ENCODE measurements at regions not wholly inside any gene's neighbourhood (a gene's known extent, or its start where the extent isn't known, plus 50 kb on each side); places are given as distances from the start of the nearest gene placed in this dataset.

- ChIA-PET RAD21 (ENCODE audit: low non-redundant PET in 1 of 2, low total read pairs in 2 of 2, uncharacterized antibody in 2 of 2, unreplicated experiment in 2 of 2) (no interaction called here), CTCF (no interaction called here), POLR2A (no interaction called here)
- Histone ChIP-seq H3K9ac (ENCODE audit: low read length) (no peak overlapping the region), H3K9me2 (ENCODE audit: insufficient read depth) (no peaks in the 10 kb centered on the region), H3K36me3 (ENCODE audit: control insufficient read depth in 1 of 2, insufficient read depth in 2 of 2, low read length in 2 of 2) (no peaks in the 10 kb centered on the region), H3K4me2 (ENCODE audit: low read length) (no peak overlapping the region), H2AFZ (ENCODE audit: low read depth, low read length, poor library complexity, severe bottlenecking) (no peak overlapping the region), H4K20me1 (ENCODE audit: insufficient read depth) (no peaks in the 10 kb centered on the region), H3K4me3 (replicated peaks in 1 of 2; ENCODE audit: low read depth in 1 of 2, low read length in 2 of 2) (no peak overlapping the region), H3K9me3 (ENCODE audit: control insufficient read depth in 1 of 2, insufficient read depth in 1 of 2, low read depth in 1 of 2, low read length in 2 of 2) (no peaks in the 10 kb centered on the region), H3K27me3 (ENCODE audit: insufficient read depth, low read length) (no peaks in the 10 kb centered on the region), H3K27ac (ENCODE audit: low read depth, low read length) (no peak overlapping the region), H3K79me2 (ENCODE audit: insufficient read depth, low read length) (no peaks in the 10 kb centered on the region), H3K4me1 (ENCODE audit: control insufficient read depth in 1 of 2, insufficient read depth in 2 of 2, low read length in 2 of 2) (no peaks in the 10 kb centered on the region)
- no TSS peak for BruUV-seq (replicated peaks)
- DNase-seq (ENCODE audit: low read depth, low spot score) (no peak), ATAC-seq (no peak)
- intact Hi-C loops (cut with micrococcal nuclease): no loop called here
- TF ChIP-seq FOSL1 (IDR thresholded peaks at IDR 0.05; ENCODE audit: low read depth): no peak
- TF ChIP-seq SIN3A (IDR thresholded peaks at IDR 0.05; ENCODE audit: low read depth): no peak
- TF ChIP-seq REST (IDR thresholded peaks at IDR 0.05; ENCODE audit: low read depth): no peak
- TF ChIP-seq JUND (IDR thresholded peaks at IDR 0.05): no peak
- TF ChIP-seq EZH2phosphoT487 (IDR thresholded peaks at IDR 0.05; ENCODE audit: borderline replicate concordance): no peak
- TF ChIP-seq MAX (IDR thresholded peaks at IDR 0.05): no peak
- TF ChIP-seq SRF (IDR thresholded peaks at IDR 0.05; ENCODE audit: low read depth): no peak
- no peak for TF ChIP-seq ELF1 (IDR thresholded peaks at IDR 0.05; ENCODE audit: borderline replicate concordance, low read depth)
Observed at GRCh38 chr9:84145031-84145430, 164.4 kb downstream of the RMI1 start.

GRCh38 chr9:84145780-84146179, 165.2 kb downstream of the RMI1 start:
- no peak overlapping the region for H3K9ac ChIP-seq (ENCODE audit: low read length)
- BruUV-seq (replicated peaks): no TSS peak
- H3K36me3 ChIP-seq (ENCODE audit: control insufficient read depth in 1 of 2, insufficient read depth in 2 of 2, low read length in 2 of 2): no peaks in the 10 kb centered on the region
- H2AFZ ChIP-seq (ENCODE audit: low read depth, low read length, poor library complexity, severe bottlenecking): no peak overlapping the region
- no peaks in the 10 kb centered on the region for H4K20me1 ChIP-seq (ENCODE audit: insufficient read depth)
- H3K27ac ChIP-seq (ENCODE audit: low read depth, low read length): no peak overlapping the region
- ChIA-PET RAD21 (ENCODE audit: low non-redundant PET in 1 of 2, low total read pairs in 2 of 2, uncharacterized antibody in 2 of 2, unreplicated experiment in 2 of 2) (no interaction called here), POLR2A (no interaction called here), CTCF (no interaction called here)
- H3K9me2 ChIP-seq (ENCODE audit: insufficient read depth): no peaks in the 10 kb centered on the region
- no peaks in the 10 kb centered on the region for H3K4me1 ChIP-seq (ENCODE audit: control insufficient read depth in 1 of 2, insufficient read depth in 2 of 2, low read length in 2 of 2)
- ATAC-seq: no peak
- H3K4me2 ChIP-seq (ENCODE audit: low read length): no peak overlapping the region
- no peak for DNase-seq (ENCODE audit: low read depth, low spot score)
- H3K9me3 ChIP-seq (ENCODE audit: control insufficient read depth in 1 of 2, insufficient read depth in 1 of 2, low read depth in 1 of 2, low read length in 2 of 2): no peaks in the 10 kb centered on the region
- no peaks in the 10 kb centered on the region for H3K27me3 ChIP-seq (ENCODE audit: insufficient read depth, low read length)
- H3K79me2 ChIP-seq (ENCODE audit: insufficient read depth, low read length): no peaks in the 10 kb centered on the region
- intact Hi-C loops (cut with micrococcal nuclease): no loop called here
- no peak overlapping the region for H3K4me3 ChIP-seq (replicated peaks in 1 of 2; ENCODE audit: low read depth in 1 of 2, low read length in 2 of 2)
- TF ChIP-seq EZH2 (IDR thresholded peaks at IDR 0.05) (no peak), ELF1 (IDR thresholded peaks at IDR 0.05; ENCODE audit: borderline replicate concordance, low read depth) (no peak), TCF7L2 (IDR thresholded peaks at IDR 0.05; ENCODE audit: borderline replicate concordance, extremely low read depth, insufficient read depth, insufficient read length) (no peak), POLR2A (IDR thresholded peaks at IDR 0.05; ENCODE audit: borderline replicate concordance, extremely low read depth, insufficient read depth, insufficient read length) (no peak), POLR2AphosphoS5 (IDR thresholded peaks at IDR 0.05; ENCODE audit: low read depth, low read length) (no peak), SRF (IDR thresholded peaks at IDR 0.05; ENCODE audit: low read depth) (no peak), JUND (IDR thresholded peaks at IDR 0.05) (no peak), SP1 (IDR thresholded peaks at IDR 0.05; ENCODE audit: low read depth) (no peak), MAX (IDR thresholded peaks at IDR 0.05) (no peak), EZH2phosphoT487 (IDR thresholded peaks at IDR 0.05; ENCODE audit: borderline replicate concordance) (no peak)
- TF ChIP-seq, protein P1, sequence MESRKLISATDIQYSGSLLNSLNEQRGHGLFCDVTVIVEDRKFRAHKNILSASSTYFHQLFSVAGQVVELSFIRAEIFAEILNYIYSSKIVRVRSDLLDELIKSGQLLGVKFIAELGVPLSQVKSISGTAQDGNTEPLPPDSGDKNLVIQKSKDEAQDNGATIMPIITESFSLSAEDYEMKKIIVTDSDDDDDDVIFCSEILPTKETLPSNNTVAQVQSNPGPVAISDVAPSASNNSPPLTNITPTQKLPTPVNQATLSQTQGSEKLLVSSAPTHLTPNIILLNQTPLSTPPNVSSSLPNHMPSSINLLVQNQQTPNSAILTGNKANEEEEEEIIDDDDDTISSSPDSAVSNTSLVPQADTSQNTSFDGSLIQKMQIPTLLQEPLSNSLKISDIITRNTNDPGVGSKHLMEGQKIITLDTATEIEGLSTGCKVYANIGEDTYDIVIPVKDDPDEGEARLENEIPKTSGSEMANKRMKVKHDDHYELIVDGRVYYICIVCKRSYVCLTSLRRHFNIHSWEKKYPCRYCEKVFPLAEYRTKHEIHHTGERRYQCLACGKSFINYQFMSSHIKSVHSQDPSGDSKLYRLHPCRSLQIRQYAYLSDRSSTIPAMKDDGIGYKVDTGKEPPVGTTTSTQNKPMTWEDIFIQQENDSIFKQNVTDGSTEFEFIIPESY (IDR thresholded peaks at IDR 0.05; ENCODE audit: extremely low read depth, insufficient replicate concordance, low read length): no peak
- TF ChIP-seq, protein P2, sequence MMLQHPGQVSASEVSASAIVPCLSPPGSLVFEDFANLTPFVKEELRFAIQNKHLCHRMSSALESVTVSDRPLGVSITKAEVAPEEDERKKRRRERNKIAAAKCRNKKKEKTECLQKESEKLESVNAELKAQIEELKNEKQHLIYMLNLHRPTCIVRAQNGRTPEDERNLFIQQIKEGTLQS (IDR thresholded peaks at IDR 0.05): no peak

Measured in HCT116 (cell line).